SK-N-MC (cell line): ENCODE measurements at regions not wholly inside any gene's neighbourhood (a gene's known extent, or its start where the extent isn't known, plus 50 kb on each side); places are given as distances from the start of the nearest gene placed in this dataset.

ENCODE experiments used
- DNase-seq: peaks from one replicate; pipeline ENCODE4 v3.0.0-alpha.2; 2011; ENCODE audit warnings: low read depth, low spot score
- H3K27ac ChIP-seq: fragments of 200-600 bp; sonication (generic); 2 replicates; pipeline ENCODE4 v1.5.1; 2016; ENCODE audit warnings: mixed run types
- H3K36me3 ChIP-seq: fragments of 200-600 bp; sonication (generic); 2 replicates; pipeline ENCODE4 v1.6.1; 2017; ENCODE audit warnings: antibody characterized with exemption, low read length, mixed read lengths; ENCODE audit not compliant: insufficient read depth
- H3K4me3 ChIP-seq: fragments of 200-600 bp; sonication (generic); 2 replicates; pipeline ENCODE4 v1.5.1; 2016
- H3K9ac ChIP-seq: fragments of 200-600 bp; sonication (generic); 2 replicates; pipeline ENCODE4 v1.8.0; 2017; ENCODE audit warnings: mixed run types, mixed read lengths; ENCODE audit not compliant: insufficient read length
- H3K9me3 ChIP-seq: fragments of 200-600 bp; sonication (generic); 2 replicates; pipeline ENCODE4 v1.6.1; 2017; ENCODE audit warnings: low read depth, mild to moderate bottlenecking, antibody characterized with exemption, low read length, moderate library complexity, mixed read lengths
- EZH2 ChIP-seq: fragments of 200-600 bp; sonication (generic); IDR thresholded peaks from one replicate; pipeline ENCODE4 v1.6.1; 2017; ENCODE audit warnings: antibody characterized with exemption
- FOXP2 ChIP-seq: optimal IDR thresholded peaks from 2 replicates; pipeline ENCODE3; 2011; ENCODE audit warnings: mild to moderate bottlenecking, moderate library complexity; ENCODE audit not compliant: insufficient read depth; ENCODE audit errors: extremely low read length, control extremely low read depth
- POLR2AphosphoS5 ChIP-seq: IDR thresholded peaks from 2 replicates; pipeline ENCODE4 v1.6.1; 2012; ENCODE audit warnings: mild to moderate bottlenecking, low read depth, low read length, borderline replicate concordance

DNA sequence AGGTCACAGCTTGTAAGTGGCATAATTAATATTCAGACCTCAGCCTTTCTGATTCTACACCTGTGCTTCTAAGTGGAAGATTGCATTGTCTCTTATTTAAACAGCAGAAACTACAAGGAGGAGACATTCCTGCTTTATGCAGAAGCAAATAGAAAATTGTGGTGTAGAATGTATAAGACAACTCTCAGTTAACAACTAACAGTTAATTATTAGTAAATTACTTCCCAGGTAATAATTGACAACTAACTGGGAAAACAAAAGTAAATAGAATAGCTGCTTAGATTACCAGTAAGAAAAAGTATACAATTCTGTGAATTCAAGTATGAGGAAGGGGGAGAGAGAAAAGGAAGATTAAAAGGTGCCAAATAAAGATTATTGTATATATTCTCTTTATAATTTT is 1210.5 kb upstream of the GYPC start:
- no peak overlapping the region for H3K9ac ChIP-seq
- H3K9me3 ChIP-seq: no peaks in the 10 kb centered on the region
- no peaks in the 10 kb centered on the region for H3K36me3 ChIP-seq
- H3K27ac ChIP-seq: no peak overlapping the region
- TF ChIP-seq POLR2AphosphoS5 (no peak), FOXP2 (no peak), EZH2 (no peak)
- no peak overlapping the region for H3K4me3 ChIP-seq
- no peak for DNase-seq

DNA sequence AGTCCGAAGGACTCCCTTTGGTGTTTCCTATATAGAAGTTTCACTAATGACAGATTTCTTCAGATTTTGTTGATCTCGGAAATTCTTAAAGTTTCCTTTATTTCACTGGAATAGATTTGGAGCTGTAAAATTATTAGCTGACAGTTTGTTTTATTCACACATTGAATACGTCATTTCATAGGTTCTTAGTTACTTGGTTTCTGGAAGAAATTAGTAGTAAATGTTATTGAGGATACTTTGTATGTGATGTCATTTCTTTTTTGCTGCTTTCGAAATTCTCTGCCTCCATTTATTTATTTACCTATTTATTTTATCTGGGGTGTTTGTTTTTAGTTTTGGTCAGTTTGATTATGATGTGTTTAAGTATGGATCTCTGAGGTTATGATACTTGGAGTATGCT is 1205.9 kb upstream of the GYPC start:
- no peak overlapping the region for H3K27ac ChIP-seq
- no peak overlapping the region for H3K4me3 ChIP-seq
- TF ChIP-seq POLR2AphosphoS5: no peak
- no peak for TF ChIP-seq FOXP2
- no peak for TF ChIP-seq EZH2
- H3K36me3 ChIP-seq: no peaks in the 10 kb centered on the region
- no peaks in the 10 kb centered on the region for H3K9me3 ChIP-seq
- no peak overlapping the region for H3K9ac ChIP-seq
- no peak for DNase-seq

DNA sequence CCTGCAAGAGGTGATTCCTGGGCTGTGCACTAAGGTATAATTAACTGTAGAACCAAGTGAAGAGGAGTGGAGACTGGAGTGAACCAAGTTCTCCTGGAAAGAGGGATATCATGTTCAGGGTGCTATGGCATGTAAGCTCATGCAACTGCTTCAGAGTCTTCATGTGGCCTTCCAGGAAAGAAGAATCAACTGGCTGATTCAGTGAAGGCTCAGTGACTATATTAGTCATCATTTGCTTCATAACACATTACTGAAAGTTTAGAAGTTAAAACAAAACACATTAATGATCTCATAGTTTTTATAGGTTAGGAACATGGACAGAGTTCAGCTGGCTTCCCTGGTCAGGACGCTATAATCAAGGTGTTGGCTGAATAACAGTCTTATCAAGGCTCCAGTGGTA is 1200.8 kb upstream of the GYPC start:
- H3K27ac ChIP-seq: no peak overlapping the region
- H3K9me3 ChIP-seq: no peaks in the 10 kb centered on the region
- DNase-seq: no peak
- H3K9ac ChIP-seq: no peak overlapping the region
- no peak overlapping the region for H3K4me3 ChIP-seq
- no peaks in the 10 kb centered on the region for H3K36me3 ChIP-seq
- TF ChIP-seq POLR2AphosphoS5: no peak
- no peak for TF ChIP-seq EZH2
- TF ChIP-seq FOXP2: no peak

DNA sequence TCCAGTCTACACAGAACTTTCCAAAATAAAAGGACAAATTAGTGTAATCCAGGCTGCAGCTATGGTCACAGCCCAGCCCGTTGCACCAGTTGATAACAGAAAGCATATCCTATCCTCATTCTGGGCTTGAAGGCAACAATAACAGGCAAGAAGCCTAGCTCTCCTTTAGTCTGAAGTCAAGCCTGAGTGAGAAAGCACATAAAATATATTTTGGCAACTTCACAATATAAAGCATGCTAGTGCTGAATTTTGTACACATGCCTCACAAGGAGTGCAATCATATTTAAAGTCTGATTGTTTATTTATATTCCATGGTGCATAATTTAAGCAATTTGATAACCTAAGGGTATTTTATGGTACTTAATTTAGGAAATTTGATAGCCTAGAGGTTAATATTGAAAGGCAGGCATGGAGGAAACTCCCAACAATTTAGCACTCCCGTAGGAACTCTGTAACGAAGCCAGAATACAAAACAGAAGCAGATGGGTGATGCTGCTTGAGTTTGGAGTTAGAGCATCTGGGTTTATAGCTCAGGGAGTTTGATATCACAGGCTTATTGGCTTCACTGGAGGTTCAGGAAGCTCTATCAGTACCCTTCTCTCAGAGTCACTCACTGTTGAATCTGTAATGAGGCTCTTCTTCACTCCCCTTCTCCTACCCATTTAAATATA is 1199.1 kb upstream of the GYPC start:
- no peak overlapping the region for H3K27ac ChIP-seq
- no peaks in the 10 kb centered on the region for H3K9me3 ChIP-seq
- no peaks in the 10 kb centered on the region for H3K36me3 ChIP-seq
- no peak overlapping the region for H3K4me3 ChIP-seq
- H3K9ac ChIP-seq: no peak overlapping the region
- no peak for DNase-seq
- no peak for TF ChIP-seq POLR2AphosphoS5
- TF ChIP-seq EZH2: no peak
- TF ChIP-seq FOXP2: no peak

DNA sequence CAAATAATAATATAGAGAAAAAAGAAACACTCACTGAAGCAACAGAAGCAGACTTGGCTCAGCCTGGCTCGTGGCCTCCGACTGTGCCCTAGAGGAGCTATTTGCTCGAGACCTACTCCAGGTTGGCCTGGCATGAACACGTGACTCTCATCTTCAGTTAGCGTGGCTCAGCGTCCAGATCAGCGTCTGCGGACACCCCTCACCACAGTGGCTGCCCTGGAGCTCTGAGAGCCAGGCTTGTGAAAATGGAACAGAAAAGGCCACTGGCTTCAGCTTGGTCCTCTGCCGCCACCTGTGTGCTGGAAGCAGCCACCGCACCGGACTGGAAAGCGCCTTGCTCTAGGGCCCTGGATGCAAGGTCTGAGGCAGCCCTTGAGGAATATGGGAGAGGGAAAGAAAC is 1184.0 kb upstream of the GYPC start:
- no peak overlapping the region for H3K4me3 ChIP-seq
- no peaks in the 10 kb centered on the region for H3K36me3 ChIP-seq
- no peak for DNase-seq
- TF ChIP-seq EZH2 (no peak), POLR2AphosphoS5 (no peak), FOXP2 (no peak)
- H3K27ac ChIP-seq: no peak overlapping the region
- H3K9ac ChIP-seq: no peak overlapping the region
- H3K9me3 ChIP-seq: no peaks in the 10 kb centered on the region

DNA sequence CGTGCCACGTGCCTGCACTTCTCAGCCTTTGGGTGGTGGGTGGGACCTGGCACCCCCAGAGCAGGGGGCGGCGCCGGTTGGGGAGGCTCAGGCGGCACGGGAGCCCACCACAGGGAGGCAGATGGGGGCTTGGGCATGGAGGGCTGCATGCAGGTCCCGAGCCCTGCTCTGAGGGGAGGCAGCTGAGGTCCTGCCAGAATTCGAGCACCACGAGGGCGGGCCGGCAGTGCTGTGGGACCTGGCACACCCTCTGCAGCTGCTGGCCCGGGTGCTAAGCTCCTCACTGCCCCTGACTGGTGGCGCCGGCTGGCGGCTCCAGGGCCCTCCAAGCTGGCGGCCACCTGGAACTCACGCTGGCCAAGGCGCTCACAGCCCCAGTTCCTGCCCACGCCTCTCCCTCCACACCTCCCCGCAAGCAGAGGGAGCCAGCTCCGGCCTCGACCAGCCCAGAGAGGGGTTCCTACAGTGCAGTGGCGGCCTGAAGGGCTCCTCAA is 1176.8 kb upstream of the GYPC start:
- DNase-seq: no peak
- Histone ChIP-seq H3K36me3 (no peaks in the 10 kb centered on the region), H3K9ac (no peak overlapping the region), H3K27ac (no peak overlapping the region), H3K9me3 (no peaks in the 10 kb centered on the region), H3K4me3 (no peak overlapping the region)
- TF ChIP-seq POLR2AphosphoS5: no peak
- TF ChIP-seq FOXP2: no peak
- no peak for TF ChIP-seq EZH2

DNA sequence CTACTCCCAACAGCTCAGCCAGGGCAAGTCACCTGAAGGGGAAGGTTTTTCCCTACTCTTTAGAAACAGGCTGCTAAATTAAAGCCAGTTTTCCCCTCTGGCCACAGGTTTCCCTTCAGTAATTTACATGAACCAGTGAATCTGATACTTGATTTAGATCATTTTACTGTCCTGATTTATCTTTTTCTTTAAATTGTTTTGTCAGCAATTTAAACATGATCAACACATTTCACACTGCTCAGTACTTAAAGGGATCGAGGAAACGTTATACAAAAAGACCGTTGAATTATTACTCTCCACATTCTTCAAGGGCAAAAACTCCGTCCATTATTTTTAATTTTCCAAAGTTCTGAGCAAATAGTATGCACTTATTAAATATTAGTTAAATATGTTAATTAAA is 1165.7 kb upstream of the GYPC start:
- TF ChIP-seq EZH2 (no peak), FOXP2 (no peak), POLR2AphosphoS5 (no peak)
- no peaks in the 10 kb centered on the region for H3K36me3 ChIP-seq
- no peak for DNase-seq
- no peak overlapping the region for H3K9ac ChIP-seq
- no peaks in the 10 kb centered on the region for H3K9me3 ChIP-seq
- H3K27ac ChIP-seq: no peak overlapping the region
- no peak overlapping the region for H3K4me3 ChIP-seq

DNA sequence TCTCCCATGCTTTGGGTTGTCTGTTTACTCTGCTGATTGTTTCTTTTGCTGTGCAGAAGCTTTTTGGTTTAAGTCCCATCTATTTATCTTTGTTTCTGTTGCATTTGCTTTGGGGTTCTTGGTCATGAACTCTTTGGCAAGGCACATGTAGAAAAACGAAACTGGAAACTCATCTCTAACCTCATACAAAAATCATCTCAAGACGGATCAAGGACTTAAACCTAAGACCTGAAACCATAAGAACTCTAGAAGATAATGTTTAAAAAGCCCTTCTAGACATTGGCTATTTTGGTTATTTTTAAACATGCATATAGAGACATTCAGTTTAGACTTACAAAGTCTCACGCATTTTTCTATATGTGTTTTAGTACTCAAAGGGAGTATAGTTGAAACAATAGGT is 1164.3 kb upstream of the GYPC start:
- TF ChIP-seq EZH2 (no peak), POLR2AphosphoS5 (no peak), FOXP2 (no peak)
- no peak for DNase-seq
- Histone ChIP-seq H3K27ac (no peak overlapping the region), H3K36me3 (no peaks in the 10 kb centered on the region), H3K9ac (no peak overlapping the region), H3K9me3 (no peaks in the 10 kb centered on the region), H3K4me3 (no peak overlapping the region)

DNA sequence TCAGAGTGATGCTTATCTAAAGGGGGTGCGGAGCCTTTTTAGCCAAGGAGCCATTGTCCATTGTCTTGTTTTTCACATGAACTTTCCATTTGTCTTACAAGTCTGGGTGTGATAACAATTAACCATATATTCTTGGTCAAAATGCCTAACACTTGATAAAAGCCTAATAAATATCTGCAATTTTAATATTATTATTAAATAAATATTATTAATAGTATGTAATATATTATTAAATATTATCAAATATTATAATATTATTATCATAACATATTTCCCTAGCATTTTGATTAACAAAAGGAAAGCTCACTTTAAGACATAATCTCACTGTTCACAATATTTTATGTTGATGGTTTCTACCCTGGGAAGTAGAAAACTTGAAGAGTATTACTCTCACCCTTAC is 1143.6 kb upstream of the GYPC start:
- no peak for DNase-seq
- H3K9ac ChIP-seq: no peak overlapping the region
- no peak overlapping the region for H3K27ac ChIP-seq
- TF ChIP-seq POLR2AphosphoS5 (no peak), EZH2 (no peak), FOXP2 (no peak)
- H3K9me3 ChIP-seq: no peaks in the 10 kb centered on the region
- H3K4me3 ChIP-seq: no peak overlapping the region
- no peaks in the 10 kb centered on the region for H3K36me3 ChIP-seq
